ENCODE measurements at regions not wholly inside any gene's neighbourhood (a gene's known extent, or its start where the extent isn't known, plus 50 kb on each side); places are given as distances from the start of the nearest gene placed in this dataset.

DNA sequence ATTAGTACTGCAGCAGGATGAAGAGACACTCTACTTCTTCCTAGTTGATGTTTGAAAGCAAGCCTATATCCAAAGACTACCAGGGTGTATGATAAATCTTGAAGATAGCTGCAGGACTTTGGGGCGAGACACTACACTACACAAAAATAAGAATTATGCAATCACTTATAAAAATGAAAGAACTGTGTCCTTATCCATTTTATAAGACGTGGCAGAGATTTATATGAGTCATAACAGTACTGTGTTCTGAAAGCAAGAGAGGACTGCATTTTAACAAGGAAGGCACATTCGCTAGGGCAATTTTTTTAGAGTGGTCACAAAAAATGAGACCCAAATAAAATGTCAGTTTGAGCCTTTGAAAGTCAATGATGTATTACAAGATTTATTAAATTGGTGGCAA lies 617.0 kb upstream of the LINC00305 start:
- H3K4me3 ChIP-seq (ENCODE audit: low read depth, low read length, poor library complexity, severe bottlenecking) = no peak overlapping the region
- no peaks in the 10 kb centered on the region for H3K9me3 ChIP-seq (ENCODE audit: low read length)
- intact Hi-C loops (cut with micrococcal nuclease; ENCODE audit: unreplicated experiment) = no loop called here
- H3K9me2 ChIP-seq (ENCODE audit: insufficient read depth, low read length) = no peaks in the 10 kb centered on the region
- DNase-seq (ENCODE audit: low spot score) = no peak
- no peak for TF ChIP-seq EZH2phosphoT487 (IDR thresholded peaks at IDR 0.05; ENCODE audit: borderline replicate concordance, low read depth, low read length)
- TF ChIP-seq, protein P1, sequence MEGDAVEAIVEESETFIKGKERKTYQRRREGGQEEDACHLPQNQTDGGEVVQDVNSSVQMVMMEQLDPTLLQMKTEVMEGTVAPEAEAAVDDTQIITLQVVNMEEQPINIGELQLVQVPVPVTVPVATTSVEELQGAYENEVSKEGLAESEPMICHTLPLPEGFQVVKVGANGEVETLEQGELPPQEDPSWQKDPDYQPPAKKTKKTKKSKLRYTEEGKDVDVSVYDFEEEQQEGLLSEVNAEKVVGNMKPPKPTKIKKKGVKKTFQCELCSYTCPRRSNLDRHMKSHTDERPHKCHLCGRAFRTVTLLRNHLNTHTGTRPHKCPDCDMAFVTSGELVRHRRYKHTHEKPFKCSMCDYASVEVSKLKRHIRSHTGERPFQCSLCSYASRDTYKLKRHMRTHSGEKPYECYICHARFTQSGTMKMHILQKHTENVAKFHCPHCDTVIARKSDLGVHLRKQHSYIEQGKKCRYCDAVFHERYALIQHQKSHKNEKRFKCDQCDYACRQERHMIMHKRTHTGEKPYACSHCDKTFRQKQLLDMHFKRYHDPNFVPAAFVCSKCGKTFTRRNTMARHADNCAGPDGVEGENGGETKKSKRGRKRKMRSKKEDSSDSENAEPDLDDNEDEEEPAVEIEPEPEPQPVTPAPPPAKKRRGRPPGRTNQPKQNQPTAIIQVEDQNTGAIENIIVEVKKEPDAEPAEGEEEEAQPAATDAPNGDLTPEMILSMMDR (conservative IDR thresholded peaks at IDR 0.05; ENCODE audit: low read length) = no peak
- no peaks in the 10 kb centered on the region for H3K79me2 ChIP-seq (ENCODE audit: insufficient read depth, low read depth, low read length)
- H3K4me2 ChIP-seq (ENCODE audit: low read length) = peak overlapping the region; percentile 16; the same call in 1 of the 2 replicates
- peaks cover 4% of the 10 kb centered on the region for H3K4me1 ChIP-seq (ENCODE audit: insufficient read depth, low read length, poor library complexity, severe bottlenecking)
- ChIA-PET POLR2A (no interaction called here), CTCF (ENCODE audit: unreplicated experiment) (no interaction called here)
- no peak overlapping the region for H3K27ac ChIP-seq (ENCODE audit: low read depth, low read length, poor library complexity, severe bottlenecking)
- H2AFZ ChIP-seq (ENCODE audit: low read length) = peak overlapping the region; percentile 86
- no peaks in the 10 kb centered on the region for H4K20me1 ChIP-seq (ENCODE audit: insufficient read depth, low read length)
- BruUV-seq (replicated peaks) = no TSS peak
- no peaks in the 10 kb centered on the region for H3K36me3 ChIP-seq (ENCODE audit: insufficient read depth, low read length)

DNA sequence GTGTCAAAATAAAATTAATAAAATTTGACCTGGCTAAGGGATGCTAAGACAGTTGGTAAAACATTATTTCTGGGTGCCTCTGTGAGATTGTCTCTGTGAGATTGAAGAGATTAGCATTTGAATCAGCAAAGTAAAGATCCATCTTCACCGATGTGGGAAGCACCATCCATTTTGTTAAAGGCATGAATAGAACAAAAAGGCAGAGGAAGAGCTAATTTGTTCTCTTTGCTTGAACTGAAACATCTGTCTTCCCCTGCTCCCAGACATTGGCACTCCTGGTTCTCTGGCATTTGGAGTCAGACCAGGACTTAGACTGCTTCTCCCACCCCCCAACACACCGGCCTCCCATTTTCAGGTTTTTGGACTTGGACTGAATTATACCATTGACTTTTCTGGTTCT lies 603.8 kb upstream of the LINC00305 start:
- no peaks in the 10 kb centered on the region for H3K9me3 ChIP-seq (ENCODE audit: low read length)
- H3K79me2 ChIP-seq (ENCODE audit: insufficient read depth, low read depth, low read length) = no peaks in the 10 kb centered on the region
- no peaks in the 10 kb centered on the region for H3K9me2 ChIP-seq (ENCODE audit: insufficient read depth, low read length)
- H3K4me1 ChIP-seq (ENCODE audit: insufficient read depth, low read length, poor library complexity, severe bottlenecking) = no peaks in the 10 kb centered on the region
- H3K4me2 ChIP-seq (ENCODE audit: low read length) = no peak overlapping the region
- no TSS peak for BruUV-seq (replicated peaks)
- intact Hi-C loops (cut with micrococcal nuclease; ENCODE audit: unreplicated experiment) = no loop called here
- TF ChIP-seq, protein P1 (conservative IDR thresholded peaks at IDR 0.05; ENCODE audit: low read length) = no peak
- no peaks in the 10 kb centered on the region for H4K20me1 ChIP-seq (ENCODE audit: insufficient read depth, low read length)
- H3K36me3 ChIP-seq (ENCODE audit: insufficient read depth, low read length) = no peaks in the 10 kb centered on the region
- no peak overlapping the region for H2AFZ ChIP-seq (ENCODE audit: low read length)
- H3K4me3 ChIP-seq (ENCODE audit: low read depth, low read length, poor library complexity, severe bottlenecking) = no peak overlapping the region
- no peak for DNase-seq (ENCODE audit: low spot score)
- ChIA-PET POLR2A (no interaction called here), CTCF (ENCODE audit: unreplicated experiment) (no interaction called here)
- no peak overlapping the region for H3K27ac ChIP-seq (ENCODE audit: low read depth, low read length, poor library complexity, severe bottlenecking)

DNA sequence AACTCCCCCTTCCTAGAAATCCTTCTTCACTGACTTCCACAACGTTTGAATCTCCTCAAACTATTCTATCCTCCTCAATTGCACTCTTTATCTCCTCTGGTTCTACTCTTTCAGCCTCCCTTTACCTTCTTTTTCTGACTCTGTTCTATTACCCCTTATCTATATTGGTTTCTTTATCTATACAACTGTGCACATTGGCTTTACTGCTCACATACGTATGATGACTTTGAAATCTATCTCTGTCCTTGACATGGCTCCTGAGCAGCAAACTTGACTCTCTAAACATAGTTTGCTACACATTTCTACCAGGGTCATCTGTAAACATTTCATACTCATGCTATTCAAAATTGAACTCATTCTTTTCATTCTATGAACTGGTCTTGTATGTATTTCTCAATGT lies 601.0 kb upstream of the LINC00305 start:
- POLR2A ChIA-PET = interaction anchor here (0.5 kb wide), 1 partner anchor 38 kb away, joined by 3 read pairs; no protein-coding TSS in a partner anchor

More for the DNA sequence above, 601.0 kb upstream of the LINC00305 start:
- TF ChIP-seq, protein P1 (conservative IDR thresholded peaks at IDR 0.05; ENCODE audit: low read length) = no peak
- no peak for TF ChIP-seq EZH2phosphoT487 (IDR thresholded peaks at IDR 0.05; ENCODE audit: borderline replicate concordance, low read depth, low read length)
- Histone ChIP-seq H3K36me3 (ENCODE audit: insufficient read depth, low read length) (no peaks in the 10 kb centered on the region), H2AFZ (ENCODE audit: low read length) (no peak overlapping the region), H3K27ac (ENCODE audit: low read depth, low read length, poor library complexity, severe bottlenecking) (no peak overlapping the region), H4K20me1 (ENCODE audit: insufficient read depth, low read length) (no peaks in the 10 kb centered on the region), H3K9me2 (ENCODE audit: insufficient read depth, low read length) (no peaks in the 10 kb centered on the region), H3K4me2 (ENCODE audit: low read length) (no peak overlapping the region), H3K79me2 (ENCODE audit: insufficient read depth, low read depth, low read length) (no peaks in the 10 kb centered on the region), H3K9me3 (ENCODE audit: low read length) (no peaks in the 10 kb centered on the region), H3K4me1 (ENCODE audit: insufficient read depth, low read length, poor library complexity, severe bottlenecking) (no peaks in the 10 kb centered on the region), H3K4me3 (ENCODE audit: low read depth, low read length, poor library complexity, severe bottlenecking) (no peak overlapping the region)
- CTCF ChIA-PET (ENCODE audit: unreplicated experiment) = no interaction called here
- DNase-seq (ENCODE audit: low spot score) = no peak
- BruUV-seq (replicated peaks) = no TSS peak
- intact Hi-C loops (cut with micrococcal nuclease; ENCODE audit: unreplicated experiment) = no loop called here
